Non-pigmented ciliary epithelial cell (primary cell): ENCODE measurements at regions not wholly inside any gene's neighbourhood (a gene's known extent, or its start where the extent isn't known, plus 50 kb on each side); places are given as distances from the start of the nearest gene placed in this dataset.

Source experiments
- DNase-seq: peaks from one replicate; pipeline ENCODE4 v3.0.0-alpha.2; 2010; ENCODE audit warnings: low read depth

GRCh38 chr1:170271430-170272161 lies 125.8 kb downstream of the NTMT2 start:
- DNase-seq: no peak

- DNase-seq: no peak
Observed at GRCh38 chr1:170273291-170274130, 127.8 kb downstream of the NTMT2 start.

DNA sequence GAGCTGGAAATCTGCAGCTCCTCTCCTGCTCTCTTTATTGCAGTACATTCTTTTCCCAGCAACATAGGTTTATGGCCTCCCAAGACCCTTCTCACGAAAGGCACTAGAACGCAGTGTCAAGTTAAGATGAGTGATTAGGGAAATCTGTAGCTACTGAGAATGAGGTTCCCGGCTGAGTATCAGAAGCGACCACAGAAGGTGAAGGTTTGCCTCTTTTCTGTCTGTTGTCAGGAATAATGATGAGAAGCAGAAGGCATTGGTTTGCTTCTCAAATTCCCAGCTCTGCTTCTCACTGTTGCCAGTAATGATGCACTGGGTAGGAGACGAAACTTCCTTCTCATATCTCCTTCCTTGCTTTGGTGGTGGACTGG lies 128.4 kb downstream of the NTMT2 start:
- DNase-seq: no peak

- no peak for DNase-seq
Observed at GRCh38 chr1:170277985-170278384, 132.2 kb downstream of the NTMT2 start.

- no peak for DNase-seq
Observed at GRCh38 chr1:170284016-170284415, 138.3 kb downstream of the NTMT2 start.

GRCh38 chr1:170284512-170284911 lies 138.8 kb downstream of the NTMT2 start:
- no peak for DNase-seq

GRCh38 chr1:170284951-170285350 lies 139.2 kb downstream of the NTMT2 start:
- DNase-seq: no peak

- DNase-seq: no peak
Observed at GRCh38 chr1:170288155-170288554, 142.4 kb downstream of the NTMT2 start.

DNA sequence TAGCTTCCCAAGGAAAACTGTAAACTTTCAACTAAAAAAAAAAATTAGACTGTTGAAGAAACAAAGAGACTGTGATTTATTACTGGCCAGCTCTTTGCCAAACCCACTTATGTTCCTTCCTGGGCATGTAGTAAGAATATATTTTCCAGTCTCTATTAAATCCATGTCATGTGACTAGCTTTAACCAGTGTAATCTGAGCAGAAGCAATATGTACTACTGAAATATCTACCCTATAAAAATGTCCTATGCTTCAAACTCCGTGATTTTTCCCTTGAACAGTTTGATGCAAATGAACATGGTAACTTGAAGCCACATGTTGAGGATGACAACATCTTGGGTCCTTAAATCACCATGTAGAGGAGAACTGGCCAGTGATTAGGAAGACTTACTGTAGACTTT lies 144.5 kb downstream of the NTMT2 start:
- no peak for DNase-seq

DNA sequence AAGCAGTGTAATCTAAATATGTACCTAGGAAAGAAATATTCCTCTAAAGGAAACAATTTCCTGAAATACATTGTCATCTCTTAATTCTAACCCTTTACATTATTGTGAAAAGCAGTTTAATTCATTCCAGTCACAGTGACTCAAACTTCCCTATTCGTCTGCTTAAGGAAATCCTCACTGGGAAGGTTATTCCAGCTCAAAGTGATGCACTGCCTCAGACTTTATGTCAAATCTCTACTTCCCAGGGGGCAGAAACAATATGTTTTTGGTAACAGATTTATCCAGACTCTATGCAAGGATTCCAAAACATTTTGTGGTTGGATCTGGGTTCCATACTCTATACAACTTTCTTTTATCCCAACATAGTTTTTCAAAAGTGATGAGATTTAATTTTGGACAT lies 145.2 kb downstream of the NTMT2 start:
- DNase-seq: no peak

DNA sequence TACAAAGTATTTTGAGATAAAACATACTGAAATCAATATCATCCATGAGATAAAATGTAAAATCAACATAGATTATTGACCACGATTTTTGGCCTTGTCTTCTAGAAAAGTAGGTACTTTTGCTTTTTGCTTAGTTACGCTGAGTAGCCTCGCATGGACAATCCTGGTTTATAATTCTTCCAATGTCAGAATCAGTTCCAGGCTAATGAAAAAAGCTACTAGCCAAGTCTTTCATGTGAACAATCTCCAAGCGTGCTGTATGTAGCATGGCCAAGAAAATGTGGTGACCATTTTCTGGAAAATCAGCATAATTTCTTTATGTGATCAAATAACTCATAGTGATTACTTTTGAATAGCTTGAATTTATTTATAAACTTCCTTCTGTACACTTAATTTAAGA lies 145.8 kb downstream of the NTMT2 start:
- no peak for DNase-seq

GRCh38 chr1:170296211-170296610 lies 150.5 kb downstream of the NTMT2 start:
- DNase-seq: no peak

DNA sequence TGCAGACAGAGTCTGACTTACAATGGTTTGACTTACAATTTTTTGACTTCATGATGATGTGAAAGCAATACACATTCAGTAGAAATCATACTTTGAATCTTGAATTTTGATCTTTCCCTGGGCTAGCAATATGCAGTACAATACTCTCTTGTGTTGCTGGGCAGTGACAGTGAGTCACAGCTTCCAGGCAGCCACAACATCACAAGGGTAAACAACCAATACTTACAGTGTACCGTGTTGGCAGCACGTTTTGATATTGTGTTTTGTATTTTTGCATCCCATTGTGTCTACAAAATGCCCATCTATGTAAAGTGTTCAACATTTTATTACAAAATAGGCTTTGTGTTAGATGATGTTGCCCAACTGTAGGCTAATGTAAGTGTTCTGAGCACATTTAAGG lies 150.9 kb downstream of the NTMT2 start:
- no peak for DNase-seq

- DNase-seq: no peak
Observed at GRCh38 chr1:170301596-170301995, 155.8 kb downstream of the NTMT2 start.

DNA sequence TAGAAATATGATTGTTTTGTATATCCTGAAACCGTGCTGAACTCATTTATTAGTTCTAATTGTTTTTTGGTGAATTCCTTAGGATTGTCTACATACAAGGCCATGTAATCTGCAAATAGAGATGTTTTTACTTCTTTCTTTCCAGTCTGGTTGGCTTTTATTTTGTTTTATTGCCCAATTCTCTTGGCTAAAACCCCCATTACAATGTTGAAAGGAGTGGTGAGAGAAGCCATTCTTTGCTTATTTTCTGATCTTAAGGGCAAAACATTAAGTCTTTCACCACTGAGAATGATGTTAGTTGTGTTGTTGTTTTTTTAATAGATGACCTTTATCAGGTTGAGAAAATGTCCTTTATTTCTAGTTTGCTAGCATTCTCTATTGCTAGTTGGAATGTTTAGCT lies 157.3 kb downstream of the NTMT2 start:
- no peak for DNase-seq

GRCh38 chr1:170305777-170306512 lies 160.2 kb downstream of the NTMT2 start:
- DNase-seq: no peak

- DNase-seq: no peak
Observed at GRCh38 chr1:170306513-170306910, 160.8 kb downstream of the NTMT2 start.

- DNase-seq: no peak
Observed at GRCh38 chr1:170306948-170307347, 161.2 kb downstream of the NTMT2 start.

GRCh38 chr1:170307426-170307825 lies 161.7 kb downstream of the NTMT2 start:
- DNase-seq: no peak

- peak; percentile 90 for DNase-seq
Observed at GRCh38 chr1:170309389-170310013, 163.7 kb downstream of the NTMT2 start.

- no peak for DNase-seq
Observed at GRCh38 chr1:170310014-170310405, 164.3 kb downstream of the NTMT2 start.

DNA sequence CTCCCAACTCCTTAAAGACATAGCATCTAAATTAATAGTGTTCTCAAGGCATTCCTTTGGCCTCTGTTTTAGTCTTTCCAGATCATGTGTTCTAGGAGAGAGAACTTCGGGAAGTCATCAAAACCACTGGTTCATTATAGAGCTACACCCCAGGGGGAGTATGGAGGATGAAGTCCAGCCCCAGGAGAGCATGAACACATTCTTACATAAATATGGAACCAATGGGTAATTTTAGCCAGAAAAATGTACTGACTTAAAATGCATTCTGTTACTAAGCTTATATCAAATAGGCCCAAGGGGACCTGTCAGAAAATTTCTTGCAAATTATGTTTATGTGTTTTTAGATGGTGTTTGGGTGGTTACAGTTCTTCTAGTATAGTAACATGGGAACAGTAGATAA lies 165.2 kb downstream of the NTMT2 start:
- DNase-seq: no peak
